ENCODE measurements at regions not wholly inside any gene's neighbourhood (a gene's known extent, or its start where the extent isn't known, plus 50 kb on each side); places are given as distances from the start of the nearest gene placed in this dataset.

DNA sequence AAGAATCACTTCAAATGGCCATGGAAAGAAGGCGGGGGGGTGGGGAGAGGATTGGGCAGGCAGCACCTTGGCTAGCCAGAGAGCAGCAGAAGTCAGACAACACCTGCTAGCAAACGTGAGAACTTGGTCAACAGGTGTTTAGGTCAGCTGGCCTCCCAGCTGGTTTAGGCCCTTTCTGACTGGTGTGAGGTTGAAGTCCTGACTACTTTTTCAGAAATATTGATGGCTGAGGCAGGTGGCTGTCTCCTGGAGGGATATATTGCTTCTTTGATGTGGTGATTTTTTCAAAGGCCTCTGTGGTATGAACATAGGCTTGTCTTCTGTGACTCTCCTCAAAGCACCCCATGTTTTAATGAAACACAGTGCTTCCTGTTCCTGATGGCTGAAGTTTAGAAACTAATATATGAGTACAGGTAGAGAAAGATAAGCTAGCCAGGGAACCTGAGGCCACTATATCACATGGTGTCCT is 238.2 kb upstream of the SSTR1 start:
- Histone ChIP-seq H3K27ac (ENCODE audit: extremely low read length, insufficient read depth, low read length) (no peak overlapping the region), H3K4me1 (ENCODE audit: insufficient read depth, low read length) (peaks cover 12% of the 10 kb centered on the region), H3K36me3 (replicated peaks in 1 of 2; ENCODE audit: control insufficient read depth in 1 of 2, insufficient read depth in 2 of 2, low read length in 2 of 2) (no peaks in the 10 kb centered on the region), H2AFZ (ENCODE audit: low read length) (no peak overlapping the region), H3K9me3 (ENCODE audit: low read length) (no peaks in the 10 kb centered on the region), H4K20me1 (ENCODE audit: insufficient read depth, low read length) (no peaks in the 10 kb centered on the region), H3K4me2 (ENCODE audit: low read depth, low read length) (no peak overlapping the region), H3K4me3 (replicated peaks in 1 of 3; ENCODE audit: insufficient read depth in 1 of 3, low read depth in 2 of 3, low read length in 3 of 3) (no peak overlapping the region), H3K27me3 (ENCODE audit: control insufficient read depth in 1 of 2, insufficient read depth in 2 of 2, low read length in 2 of 2) (no peaks in the 10 kb centered on the region), H3K9ac (ENCODE audit: insufficient read depth, low read depth, low read length) (no peak overlapping the region), H3K79me2 (ENCODE audit: insufficient read depth, low read length) (no peaks in the 10 kb centered on the region)
- BruUV-seq (replicated peaks), result no TSS peak
- TF ChIP-seq, protein P1, sequence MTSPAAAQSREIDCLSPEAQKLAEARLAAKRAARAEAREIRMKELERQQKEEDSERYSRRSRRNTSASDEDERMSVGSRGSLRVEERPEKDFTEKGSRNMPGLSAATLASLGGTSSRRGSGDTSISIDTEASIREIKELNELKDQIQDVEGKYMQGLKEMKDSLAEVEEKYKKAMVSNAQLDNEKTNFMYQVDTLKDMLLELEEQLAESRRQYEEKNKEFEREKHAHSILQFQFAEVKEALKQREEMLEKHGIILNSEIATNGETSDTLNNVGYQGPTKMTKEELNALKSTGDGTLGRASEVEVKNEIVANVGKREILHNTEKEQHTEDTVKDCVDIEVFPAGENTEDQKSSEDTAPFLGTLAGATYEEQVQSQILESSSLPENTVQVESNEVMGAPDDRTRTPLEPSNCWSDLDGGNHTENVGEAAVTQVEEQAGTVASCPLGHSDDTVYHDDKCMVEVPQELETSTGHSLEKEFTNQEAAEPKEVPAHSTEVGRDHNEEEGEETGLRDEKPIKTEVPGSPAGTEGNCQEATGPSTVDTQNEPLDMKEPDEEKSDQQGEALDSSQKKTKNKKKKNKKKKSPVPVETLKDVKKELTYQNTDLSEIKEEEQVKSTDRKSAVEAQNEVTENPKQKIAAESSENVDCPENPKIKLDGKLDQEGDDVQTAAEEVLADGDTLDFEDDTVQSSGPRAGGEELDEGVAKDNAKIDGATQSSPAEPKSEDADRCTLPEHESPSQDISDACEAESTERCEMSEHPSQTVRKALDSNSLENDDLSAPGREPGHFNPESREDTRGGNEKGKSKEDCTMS (CRISPR knock-in tag; conservative IDR thresholded peaks at IDR 0.05), result no peak
- TF ChIP-seq YY1 (IDR thresholded peaks at IDR 0.05; ENCODE audit: insufficient read depth, insufficient replicate concordance, low read depth, low read length) (no peak), RFX1 (IDR thresholded peaks at IDR 0.05) (0 out of 2 replicates have a peak, but pooled peaks have one; percentile 10), RFX3 (CRISPR knock-in tag; IDR thresholded peaks at IDR 0.05) (no peak), HOXA7 (CRISPR knock-in tag; IDR thresholded peaks at IDR 0.05) (no peak), MED13 (CRISPR knock-in tag; IDR thresholded peaks at IDR 0.05) (no peak), EHMT2 (IDR thresholded peaks at IDR 0.05; ENCODE audit: borderline replicate concordance, low read depth, low read length) (no peak)
- ATAC-seq (peak; percentile 32), FAIRE-seq (no peak), DNase-seq (ENCODE audit: low spot score) (no peak)
- intact Hi-C loops (cut with micrococcal nuclease; ENCODE audit: unreplicated experiment), result no loop called here
- in situ Hi-C loops (cut with HindIII; ENCODE audit: extremely low pct_ligation_motif_present, low pct_unique_long_range_greater_than_20kb), result no loop called here
- ChIA-PET CTCF (ENCODE audit: low intra/inter-chr PET ratio, low total read pairs) (no interaction called here), POLR2A (no interaction called here)
- 11% methylated on average over 2 of the region's 2 CpGs for WGBS (ENCODE audit: low lambda C conversion rate)

DNA sequence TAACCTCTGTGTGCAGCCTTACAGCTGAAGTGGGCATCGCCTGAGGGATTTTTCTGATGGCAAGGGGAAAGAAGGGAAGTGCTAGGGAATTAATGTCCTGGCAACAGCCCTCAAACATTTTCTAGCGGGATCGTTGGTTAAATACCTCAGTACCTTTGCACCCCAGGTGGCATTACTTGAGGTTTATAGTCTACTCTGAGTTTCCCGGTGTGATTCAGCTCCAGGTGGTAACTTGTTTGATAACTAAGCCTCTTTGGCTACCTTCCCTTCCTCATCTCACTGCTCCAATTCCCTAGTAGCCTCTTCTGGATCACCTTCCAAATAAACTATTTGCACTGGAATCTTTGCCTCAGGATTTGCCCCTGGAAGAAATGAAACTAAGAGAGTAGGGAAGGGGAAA is 237.0 kb upstream of the SSTR1 start:
- Histone ChIP-seq H3K79me2 (ENCODE audit: insufficient read depth, low read length) (no peaks in the 10 kb centered on the region), H3K4me3 (replicated peaks in 1 of 3; ENCODE audit: insufficient read depth in 1 of 3, low read depth in 2 of 3, low read length in 3 of 3) (no peak overlapping the region), H3K9ac (ENCODE audit: insufficient read depth, low read depth, low read length) (no peak overlapping the region), H3K4me2 (ENCODE audit: low read depth, low read length) (no peak overlapping the region), H3K36me3 (replicated peaks in 1 of 2; ENCODE audit: control insufficient read depth in 1 of 2, insufficient read depth in 2 of 2, low read length in 2 of 2) (no peaks in the 10 kb centered on the region), H3K4me1 (ENCODE audit: insufficient read depth, low read length) (peaks cover 12% of the 10 kb centered on the region), H3K27me3 (ENCODE audit: control insufficient read depth in 1 of 2, insufficient read depth in 2 of 2, low read length in 2 of 2) (no peaks in the 10 kb centered on the region), H4K20me1 (ENCODE audit: insufficient read depth, low read length) (no peaks in the 10 kb centered on the region), H3K9me3 (ENCODE audit: low read length) (no peaks in the 10 kb centered on the region), H2AFZ (ENCODE audit: low read length) (no peak overlapping the region), H3K27ac (ENCODE audit: extremely low read length, insufficient read depth, low read length) (no peak overlapping the region)
- intact Hi-C loops (cut with micrococcal nuclease; ENCODE audit: unreplicated experiment) (no loop called here), in situ Hi-C loops (cut with HindIII; ENCODE audit: extremely low pct_ligation_motif_present, low pct_unique_long_range_greater_than_20kb) (no loop called here)
- DNase-seq (ENCODE audit: low spot score) (no peak), ATAC-seq (no peak), FAIRE-seq (no peak)
- CTCF ChIA-PET (ENCODE audit: low intra/inter-chr PET ratio, low total read pairs), result no interaction called here
- no TSS peak for BruUV-seq (replicated peaks)
- WGBS (ENCODE audit: low lambda C conversion rate), result 32% methylated on average over 4 of the region's 4 CpGs
- POLR2A ChIA-PET, result no interaction called here
- TF ChIP-seq MYPOP (CRISPR knock-in tag; IDR thresholded peaks at IDR 0.05) (no peak), RXRB (CRISPR knock-in tag; IDR thresholded peaks at IDR 0.05; ENCODE audit: borderline replicate concordance) (no peak), WIZ (CRISPR knock-in tag; IDR thresholded peaks at IDR 0.05) (no peak), ZSCAN20 (CRISPR knock-in tag; IDR thresholded peaks at IDR 0.05; ENCODE audit: borderline replicate concordance) (no peak)
